GM18861 (cell line): ENCODE measurements at regions not wholly inside any gene's neighbourhood (a gene's known extent, or its start where the extent isn't known, plus 50 kb on each side); places are given as distances from the start of the nearest gene placed in this dataset.
"Not testable (repeated sequence)": the region's sequence is repeated elsewhere in the genome, so short reads cannot be mapped to it uniquely, and the experiment has no call there.

ENCODE experiments used
- ATAC-seq: cut with Tn5 transposase; IDR thresholded peaks from one replicate; pipeline ENCODE4 v1.9.1; 2021; ENCODE audit not compliant: unreplicated experiment

GRCh38 chr2:194090251-194090905 lies 1566.6 kb upstream of the SLC39A10 start:
- ATAC-seq = no peak

GRCh38 chr2:194087089-194087958 lies 1569.7 kb upstream of the SLC39A10 start:
- no peak for ATAC-seq

GRCh38 chr2:194086129-194086528 lies 1570.9 kb upstream of the SLC39A10 start:
- no peak for ATAC-seq

GRCh38 chr2:194079989-194080388 lies 1577.0 kb upstream of the SLC39A10 start:
- no peak for ATAC-seq

- ATAC-seq = no peak
These were observed 1579.7 kb upstream of the SLC39A10 start for GRCh38 chr2:194077366-194077765.

GRCh38 chr2:194062401-194062800 lies 1594.6 kb upstream of the SLC39A10 start:
- no peak for ATAC-seq

GRCh38 chr2:194060269-194060668 lies 1596.8 kb upstream of the SLC39A10 start:
- no peak for ATAC-seq

GRCh38 chr2:194054313-194054712 lies 1602.7 kb upstream of the SLC39A10 start:
- ATAC-seq = no peak

GRCh38 chr2:194044321-194044720 lies 1612.7 kb upstream of the SLC39A10 start:
- no peak for ATAC-seq

- ATAC-seq = not testable (repeated sequence)
These were observed 1635.9 kb upstream of the SLC39A10 start for GRCh38 chr2:194021130-194021529.

- no peak for ATAC-seq
These were observed 1636.9 kb upstream of the SLC39A10 start for GRCh38 chr2:194020155-194020554.

GRCh38 chr2:194015751-194016150 lies 1641.3 kb upstream of the SLC39A10 start:
- no peak for ATAC-seq

GRCh38 chr2:194014639-194015038 lies 1642.4 kb upstream of the SLC39A10 start:
- no peak for ATAC-seq

- no peak for ATAC-seq
These were observed 1652.3 kb upstream of the SLC39A10 start for GRCh38 chr2:194004590-194005206.

GRCh38 chr2:194003911-194004310 lies 1653.1 kb upstream of the SLC39A10 start:
- no peak for ATAC-seq

- no peak for ATAC-seq
These were observed 1654.2 kb upstream of the SLC39A10 start for GRCh38 chr2:194002699-194003368.

GRCh38 chr2:193990868-193991267 lies 1666.2 kb upstream of the SLC39A10 start:
- ATAC-seq = no peak

- no peak for ATAC-seq
These were observed 1667.4 kb upstream of the SLC39A10 start for GRCh38 chr2:193989645-193990044.

GRCh38 chr2:193988784-193989183 lies 1668.2 kb upstream of the SLC39A10 start:
- no peak for ATAC-seq

GRCh38 chr2:193985272-193985671 lies 1671.8 kb upstream of the SLC39A10 start:
- ATAC-seq = no peak

- ATAC-seq = no peak
These were observed 1676.4 kb upstream of the SLC39A10 start for GRCh38 chr2:193980599-193980998.
